Gastrocnemius medialis (tissue), 4 donors: ENCODE measurements at regions not wholly inside any gene's neighbourhood (a gene's known extent, or its start where the extent isn't known, plus 50 kb on each side); places are given as distances from the start of the nearest gene placed in this dataset.

ENCODE experiments used
- POLR2A ChIP-seq, 2 donors: fragments of 450-650 bp; IDR thresholded peaks; one replicate each; pipeline ENCODE4 v1.6.1; 2017; ENCODE audit warnings: antibody characterized with exemption in 2 of 2, mild to moderate bottlenecking in 2 of 2, moderate library complexity in 2 of 2
- TF ChIP-seq, protein P1 (sequence below), 5 experiments: fragments of 450-650 bp in 3 of 5; fragments of 200-600 bp in 2 of 5; sonication (generic) in 2 of 5; IDR thresholded peaks in 4 of 5; conservative IDR thresholded peaks in 1 of 5; 1 replicate in 4 of 5; 2 replicates in 1 of 5; pipeline ENCODE4 v1.5.1; 2016 to 2019; ENCODE audit warnings: antibody characterized with exemption in 5 of 5, mild to moderate bottlenecking in 3 of 5, moderate library complexity in 3 of 5

- TF ChIP-seq, protein P1, sequence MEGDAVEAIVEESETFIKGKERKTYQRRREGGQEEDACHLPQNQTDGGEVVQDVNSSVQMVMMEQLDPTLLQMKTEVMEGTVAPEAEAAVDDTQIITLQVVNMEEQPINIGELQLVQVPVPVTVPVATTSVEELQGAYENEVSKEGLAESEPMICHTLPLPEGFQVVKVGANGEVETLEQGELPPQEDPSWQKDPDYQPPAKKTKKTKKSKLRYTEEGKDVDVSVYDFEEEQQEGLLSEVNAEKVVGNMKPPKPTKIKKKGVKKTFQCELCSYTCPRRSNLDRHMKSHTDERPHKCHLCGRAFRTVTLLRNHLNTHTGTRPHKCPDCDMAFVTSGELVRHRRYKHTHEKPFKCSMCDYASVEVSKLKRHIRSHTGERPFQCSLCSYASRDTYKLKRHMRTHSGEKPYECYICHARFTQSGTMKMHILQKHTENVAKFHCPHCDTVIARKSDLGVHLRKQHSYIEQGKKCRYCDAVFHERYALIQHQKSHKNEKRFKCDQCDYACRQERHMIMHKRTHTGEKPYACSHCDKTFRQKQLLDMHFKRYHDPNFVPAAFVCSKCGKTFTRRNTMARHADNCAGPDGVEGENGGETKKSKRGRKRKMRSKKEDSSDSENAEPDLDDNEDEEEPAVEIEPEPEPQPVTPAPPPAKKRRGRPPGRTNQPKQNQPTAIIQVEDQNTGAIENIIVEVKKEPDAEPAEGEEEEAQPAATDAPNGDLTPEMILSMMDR (IDR thresholded peaks at IDR 0.05 in 4 of 5, conservative IDR thresholded peaks at IDR 0.05 in 1 of 5), result no peak
- no peak for TF ChIP-seq POLR2A (IDR thresholded peaks at IDR 0.05)
Measured at GRCh38 chr2:82657106-82657505, 1802.0 kb downstream of the SUCLG1 start.
